ENCODE measurements at regions not wholly inside any gene's neighbourhood (a gene's known extent, or its start where the extent isn't known, plus 50 kb on each side); places are given as distances from the start of the nearest gene placed in this dataset.

DNA sequence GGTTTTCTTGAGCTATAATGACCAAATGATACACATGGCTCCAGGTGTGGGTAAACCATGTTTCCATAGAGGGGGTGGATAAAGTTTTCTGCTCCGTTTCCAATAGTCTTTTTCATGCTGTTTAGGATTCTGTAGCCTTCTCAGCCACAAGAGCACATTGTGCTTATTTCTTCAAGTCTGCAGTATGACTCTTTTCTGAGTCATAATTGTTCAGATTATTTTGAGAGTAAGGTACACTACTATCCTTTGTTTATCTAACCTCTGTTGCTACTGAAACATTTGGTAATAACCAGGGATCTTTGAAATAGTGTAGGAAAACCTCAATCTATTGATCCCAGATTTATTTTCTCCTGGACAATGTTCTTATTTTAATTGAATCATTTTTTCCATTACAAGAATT lies 247.9 kb upstream of the BMP2 start:
- intact Hi-C loops (cut with micrococcal nuclease; ENCODE audit: unreplicated experiment) = no loop called here
- CTCF ChIA-PET = no interaction called here

DNA sequence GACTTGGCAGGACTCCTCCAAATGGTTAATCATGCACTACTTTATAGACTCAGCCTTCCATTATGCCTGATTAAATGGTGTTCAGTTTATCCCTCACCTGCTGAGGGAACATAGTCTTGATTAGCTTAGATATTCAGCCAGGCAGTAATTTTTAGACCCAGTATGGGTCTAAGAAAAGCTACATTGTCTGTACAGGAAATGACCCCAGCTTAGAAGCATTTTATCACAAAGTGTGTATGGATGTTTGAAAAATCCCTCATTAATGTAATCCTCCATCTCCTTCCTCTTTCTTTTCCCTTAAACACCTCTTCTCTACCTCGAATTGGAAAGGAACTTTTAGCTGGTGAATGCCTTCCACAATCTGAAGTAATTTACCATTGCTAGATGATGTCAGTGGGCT lies 252.2 kb upstream of the BMP2 start:
- no peak overlapping the region for H3K27ac Mint-ChIP-seq (ENCODE audit: unreplicated experiment)
- DNase-seq = no peak
- Histone ChIP-seq H3K27me3 (replicated peaks; ENCODE audit: control insufficient read depth, insufficient read depth, low read length) (no peaks in the 10 kb centered on the region), H3K9me3 (no peaks in the 10 kb centered on the region), H3K36me3 (ENCODE audit: control insufficient read depth, insufficient read depth, low read length) (no peaks in the 10 kb centered on the region), H3K4me3 (ENCODE audit: low read depth, low read length) (no peak overlapping the region), H3K4me1 (no peaks in the 10 kb centered on the region)
- no peaks in the 10 kb centered on the region for H3K4me1 Mint-ChIP-seq (ENCODE audit: low read depth, unreplicated experiment)
- CTCF ChIA-PET = interaction anchor here (0.6 kb wide), 1 partner anchor 99 kb away, joined by 3 read pairs; no protein-coding TSS in a partner anchor
- peaks cover 11% of the 10 kb centered on the region for H3K9me3 Mint-ChIP-seq (ENCODE audit: unreplicated experiment)
- POLR2A ChIA-PET = no interaction called here
- intact Hi-C loops (cut with micrococcal nuclease; ENCODE audit: unreplicated experiment) = no loop called here
- TF ChIP-seq, protein P1, sequence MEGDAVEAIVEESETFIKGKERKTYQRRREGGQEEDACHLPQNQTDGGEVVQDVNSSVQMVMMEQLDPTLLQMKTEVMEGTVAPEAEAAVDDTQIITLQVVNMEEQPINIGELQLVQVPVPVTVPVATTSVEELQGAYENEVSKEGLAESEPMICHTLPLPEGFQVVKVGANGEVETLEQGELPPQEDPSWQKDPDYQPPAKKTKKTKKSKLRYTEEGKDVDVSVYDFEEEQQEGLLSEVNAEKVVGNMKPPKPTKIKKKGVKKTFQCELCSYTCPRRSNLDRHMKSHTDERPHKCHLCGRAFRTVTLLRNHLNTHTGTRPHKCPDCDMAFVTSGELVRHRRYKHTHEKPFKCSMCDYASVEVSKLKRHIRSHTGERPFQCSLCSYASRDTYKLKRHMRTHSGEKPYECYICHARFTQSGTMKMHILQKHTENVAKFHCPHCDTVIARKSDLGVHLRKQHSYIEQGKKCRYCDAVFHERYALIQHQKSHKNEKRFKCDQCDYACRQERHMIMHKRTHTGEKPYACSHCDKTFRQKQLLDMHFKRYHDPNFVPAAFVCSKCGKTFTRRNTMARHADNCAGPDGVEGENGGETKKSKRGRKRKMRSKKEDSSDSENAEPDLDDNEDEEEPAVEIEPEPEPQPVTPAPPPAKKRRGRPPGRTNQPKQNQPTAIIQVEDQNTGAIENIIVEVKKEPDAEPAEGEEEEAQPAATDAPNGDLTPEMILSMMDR (IDR thresholded peaks at IDR 0.05; ENCODE audit: insufficient read depth in 1 of 2, low read depth in 1 of 2, low read length in 1 of 2, severe bottlenecking in 1 of 2, unreplicated experiment in 1 of 2) = no peak
- no peaks in the 10 kb centered on the region for H3K27me3 Mint-ChIP-seq (ENCODE audit: insufficient read depth, unreplicated experiment)
- BruUV-seq (replicated peaks) = no TSS peak
- no peak overlapping the region for H3K4me3 Mint-ChIP-seq (ENCODE audit: unreplicated experiment)
- H3K36me3 Mint-ChIP-seq (ENCODE audit: insufficient read depth, unreplicated experiment) = no peaks in the 10 kb centered on the region

More for the DNA sequence above, 247.9 kb upstream of the BMP2 start:
- Histone ChIP-seq H3K9me3 (peaks cover 20% of the 10 kb centered on the region), H3K36me3 (ENCODE audit: control insufficient read depth, insufficient read depth, low read length) (no peaks in the 10 kb centered on the region), H3K4me3 (ENCODE audit: low read depth, low read length) (no peak overlapping the region), H3K27me3 (replicated peaks; ENCODE audit: control insufficient read depth, insufficient read depth, low read length) (no peaks in the 10 kb centered on the region), H3K4me1 (no peaks in the 10 kb centered on the region)
- H3K9me3 Mint-ChIP-seq (ENCODE audit: unreplicated experiment) = peaks cover 41% of the 10 kb centered on the region
- POLR2A ChIA-PET = no interaction called here
- TF ChIP-seq, protein P1 (IDR thresholded peaks at IDR 0.05; ENCODE audit: insufficient read depth in 1 of 2, low read depth in 1 of 2, low read length in 1 of 2, severe bottlenecking in 1 of 2, unreplicated experiment in 1 of 2) = no peak
- H3K27me3 Mint-ChIP-seq (ENCODE audit: insufficient read depth, unreplicated experiment) = no peaks in the 10 kb centered on the region
- BruUV-seq (replicated peaks) = no TSS peak
- no peak overlapping the region for H3K27ac Mint-ChIP-seq (ENCODE audit: unreplicated experiment)
- no peaks in the 10 kb centered on the region for H3K4me1 Mint-ChIP-seq (ENCODE audit: low read depth, unreplicated experiment)
- DNase-seq = no peak
- no peaks in the 10 kb centered on the region for H3K36me3 Mint-ChIP-seq (ENCODE audit: insufficient read depth, unreplicated experiment)
- no peak overlapping the region for H3K4me3 Mint-ChIP-seq (ENCODE audit: unreplicated experiment)

DNA sequence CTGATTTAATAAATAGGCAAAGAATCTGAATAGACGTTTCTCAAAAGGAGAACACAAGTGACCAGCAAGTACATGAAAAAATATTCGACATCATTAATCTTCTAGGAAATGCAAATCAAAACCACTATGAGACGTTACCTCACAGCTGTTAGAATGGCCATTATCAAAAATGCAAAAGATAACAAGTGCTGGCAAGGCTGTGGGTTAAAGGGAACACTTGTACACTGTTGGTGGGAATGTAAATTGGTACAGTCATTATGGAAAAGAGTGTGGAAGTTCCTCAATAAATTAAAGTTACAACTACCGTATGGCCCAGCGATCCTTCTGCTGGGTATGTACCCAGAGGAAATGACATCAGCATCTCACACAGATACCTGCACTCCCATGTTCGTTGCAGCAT lies 253.9 kb upstream of the BMP2 start:
- no peaks in the 10 kb centered on the region for H3K27me3 Mint-ChIP-seq (ENCODE audit: insufficient read depth, unreplicated experiment)
- no TSS peak for BruUV-seq (replicated peaks)
- CTCF ChIA-PET = no interaction called here

More for the DNA sequence above, 253.9 kb upstream of the BMP2 start:
- Histone ChIP-seq H3K27me3 (replicated peaks; ENCODE audit: control insufficient read depth, insufficient read depth, low read length) (no peaks in the 10 kb centered on the region), H3K36me3 (ENCODE audit: control insufficient read depth, insufficient read depth, low read length) (no peaks in the 10 kb centered on the region), H3K4me3 (ENCODE audit: low read depth, low read length) (no peak overlapping the region), H3K9me3 (no peaks in the 10 kb centered on the region), H3K4me1 (no peaks in the 10 kb centered on the region)
- TF ChIP-seq, protein P1 (IDR thresholded peaks at IDR 0.05; ENCODE audit: insufficient read depth in 1 of 2, low read depth in 1 of 2, low read length in 1 of 2, severe bottlenecking in 1 of 2, unreplicated experiment in 1 of 2) = no peak
- H3K27ac Mint-ChIP-seq (ENCODE audit: unreplicated experiment) = no peak overlapping the region
- no peaks in the 10 kb centered on the region for H3K36me3 Mint-ChIP-seq (ENCODE audit: insufficient read depth, unreplicated experiment)
- DNase-seq = no peak
- H3K4me1 Mint-ChIP-seq (ENCODE audit: low read depth, unreplicated experiment) = no peaks in the 10 kb centered on the region
- no peak overlapping the region for H3K4me3 Mint-ChIP-seq (ENCODE audit: unreplicated experiment)
- peaks cover 13% of the 10 kb centered on the region for H3K9me3 Mint-ChIP-seq (ENCODE audit: unreplicated experiment)
- POLR2A ChIA-PET = no interaction called here
- intact Hi-C loops (cut with micrococcal nuclease; ENCODE audit: unreplicated experiment) = no loop called here
